ENCODE measurements at regions not wholly inside any gene's neighbourhood (a gene's known extent, or its start where the extent isn't known, plus 50 kb on each side); places are given as distances from the start of the nearest gene placed in this dataset.
A peak's percentile ranks its signal among the peaks of the same experiment; 100 is the strongest.

DNA sequence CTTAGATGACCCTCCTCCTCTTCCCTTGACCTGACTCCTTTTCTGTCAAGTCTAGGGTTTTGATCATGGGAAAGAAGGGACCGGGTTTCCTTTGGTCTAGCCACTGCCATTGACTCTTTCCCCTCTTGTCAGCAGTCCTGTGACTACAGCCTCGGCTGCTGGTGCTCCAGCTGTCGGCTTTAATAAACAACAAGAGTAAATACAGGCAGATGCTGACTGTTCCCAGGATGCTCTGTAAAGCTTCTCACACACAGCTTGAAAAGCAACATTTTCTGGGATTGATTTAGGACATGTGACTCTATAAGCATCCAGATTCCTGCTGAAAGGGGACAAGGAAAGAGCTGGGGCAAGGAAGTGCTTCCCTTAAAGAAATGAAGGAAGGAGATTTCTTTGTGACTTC lies 53.5 kb upstream of the CTTNBP2NL start:
- H3K9me3 Mint-ChIP-seq = no peaks in the 10 kb centered on the region

DNA sequence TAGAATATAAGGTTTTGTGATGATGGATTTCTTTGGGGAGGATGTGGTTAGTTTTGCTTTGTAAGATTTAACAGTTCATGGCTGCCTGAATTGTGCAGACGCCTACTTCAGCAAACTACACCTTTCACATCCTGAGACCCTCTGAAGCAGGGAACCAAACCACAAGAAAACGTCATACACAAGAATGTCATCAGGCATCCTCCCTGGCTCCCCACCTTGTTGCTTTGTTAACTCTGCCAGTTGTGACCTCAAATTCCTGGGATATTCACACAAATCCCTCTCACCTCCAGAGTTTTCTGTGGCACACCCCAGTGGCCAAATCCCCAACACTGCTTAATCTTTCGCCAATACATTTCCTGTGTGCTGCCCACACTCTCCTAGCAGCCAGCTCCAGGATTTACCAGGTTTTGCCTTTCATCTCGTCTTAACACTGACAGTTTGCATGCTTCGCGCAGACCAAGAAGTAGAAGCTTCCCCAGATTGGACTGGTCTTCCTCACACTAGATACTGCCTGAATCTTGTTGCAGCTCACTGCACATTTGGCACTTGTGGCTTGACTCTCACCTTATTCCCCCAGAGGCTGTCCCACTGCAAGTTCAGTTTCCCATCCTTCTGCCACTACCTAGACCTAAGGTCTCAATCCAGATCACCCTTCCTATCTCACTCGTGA lies 51.1 kb upstream of the CTTNBP2NL start:
- no peaks in the 10 kb centered on the region for H3K36me3 Mint-ChIP-seq (ENCODE audit: insufficient read depth)
- peaks cover 4% of the 10 kb centered on the region for H3K9me3 Mint-ChIP-seq
- H3K4me3 Mint-ChIP-seq = no peak overlapping the region
- H3K4me1 Mint-ChIP-seq (ENCODE audit: low read depth) = peaks cover 14% of the 10 kb centered on the region
- peaks cover 3% of the 10 kb centered on the region for H3K27me3 Mint-ChIP-seq (ENCODE audit: low read depth)
- no peak for DNase-seq
- peak; percentile 50 to 53 for ATAC-seq

More for the DNA sequence above, 53.5 kb upstream of the CTTNBP2NL start:
- ATAC-seq (no peak), DNase-seq (no peak)
- peaks cover 21% of the 10 kb centered on the region for H3K27me3 Mint-ChIP-seq (ENCODE audit: low read depth)
- no peaks in the 10 kb centered on the region for H3K36me3 Mint-ChIP-seq (ENCODE audit: insufficient read depth)
- H3K4me3 Mint-ChIP-seq = no peak overlapping the region
- H3K4me1 Mint-ChIP-seq (ENCODE audit: low read depth) = peaks cover 14% of the 10 kb centered on the region
